Spinal cord (tissue), 9 donors: ENCODE measurements at regions not wholly inside any gene's neighbourhood (a gene's known extent, or its start where the extent isn't known, plus 50 kb on each side); places are given as distances from the start of the nearest gene placed in this dataset.
"Not testable (repeated sequence)": the region's sequence is repeated elsewhere in the genome, so short reads cannot be mapped to it uniquely, and the experiment has no call there.

ENCODE experiments used
- DNase-seq, 6 donors: peaks; one replicate each; pipeline versions ENCODE4 v3.0.0 to v3.0.0-alpha.2; 2013 to 2015; ENCODE audit warnings: low spot score in 6 of 6, low read depth in 4 of 6
- H3K27ac ChIP-seq: one replicate; pipeline ENCODE4 v1.5.1; 2013; ENCODE audit warnings: low read depth, low read length, control low read depth
- H3K27me3 ChIP-seq: one replicate; pipeline ENCODE4 v1.6.1; 2013; ENCODE audit warnings: low read length; ENCODE audit not compliant: control insufficient read depth, insufficient read depth
- H3K36me3 ChIP-seq: one replicate; pipeline ENCODE4 v1.6.1; 2013; ENCODE audit warnings: low read length; ENCODE audit not compliant: control insufficient read depth, insufficient read depth
- H3K4me1 ChIP-seq: one replicate; pipeline ENCODE4 v1.6.1; 2013; ENCODE audit warnings: low read length; ENCODE audit not compliant: control insufficient read depth, insufficient read depth
- H3K4me3 ChIP-seq: one replicate; pipeline ENCODE4 v1.5.1; 2013; ENCODE audit warnings: low read depth, low read length, control low read depth
- H3K9me3 ChIP-seq: one replicate; pipeline ENCODE4 v1.6.1; 2013; ENCODE audit warnings: low read length; ENCODE audit not compliant: control insufficient read depth, insufficient read depth
- WGBS: methylation state at CpG from one replicate; pipeline ENCODE4 v1.1.5; 2013; ENCODE audit warnings: missing lambda C conversion rate; ENCODE audit not compliant: insufficient coverage; 5-methylcytosine and 5-hydroxymethylcytosine counted together
- donor health status: healthy.

DNA sequence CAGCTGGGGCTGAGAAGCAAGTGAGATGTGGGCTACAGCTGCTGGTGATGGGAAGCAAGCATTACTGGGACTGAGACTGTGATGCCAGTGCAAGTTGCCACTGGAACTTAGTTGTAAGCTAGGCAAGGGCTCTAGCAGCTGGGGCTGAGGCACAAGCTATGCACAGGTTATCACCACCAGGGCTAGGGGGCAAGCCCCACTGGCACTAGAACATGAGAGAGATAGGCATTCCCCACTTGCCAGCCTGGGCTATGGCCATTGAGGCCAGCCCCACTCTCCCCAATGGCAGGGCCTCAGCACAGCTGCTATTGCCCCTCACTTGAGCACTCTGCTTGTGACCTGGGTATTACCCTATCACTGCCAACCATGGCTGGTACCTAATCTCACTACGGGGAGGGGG, 130.8 kb upstream of the SMIM31 start:
- H3K27me3 ChIP-seq = no peaks in the 10 kb centered on the region
- no peak overlapping the region for H3K27ac ChIP-seq
- H3K4me3 ChIP-seq = no peak overlapping the region
- DNase-seq = no peak
- H3K9me3 ChIP-seq = no peaks in the 10 kb centered on the region
- WGBS = 100% methylated on average over 1 of the region's 1 CpG
- no peaks in the 10 kb centered on the region for H3K4me1 ChIP-seq
- H3K36me3 ChIP-seq = no peaks in the 10 kb centered on the region

DNA sequence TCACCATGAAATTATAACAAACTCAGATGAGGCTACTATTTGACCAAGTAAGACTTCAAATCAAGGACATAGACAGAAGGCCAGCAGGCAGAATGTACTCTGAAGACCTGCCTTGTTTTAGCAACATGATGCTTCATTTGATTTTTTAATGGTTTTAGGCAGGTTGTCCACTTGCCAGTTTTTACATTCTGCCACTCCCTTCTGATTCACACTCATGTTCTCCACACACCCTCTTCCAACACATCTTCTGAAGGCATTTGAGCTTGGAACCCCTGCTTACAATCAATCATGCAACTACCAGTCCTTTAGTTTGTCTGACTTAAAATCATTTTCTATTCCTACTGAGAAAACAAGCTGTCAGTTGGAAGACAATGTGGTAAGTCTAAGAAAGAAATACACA, 114.9 kb upstream of the SMIM31 start:
- no peak overlapping the region for H3K27ac ChIP-seq
- no peaks in the 10 kb centered on the region for H3K9me3 ChIP-seq
- no peaks in the 10 kb centered on the region for H3K36me3 ChIP-seq
- no peaks in the 10 kb centered on the region for H3K27me3 ChIP-seq
- H3K4me3 ChIP-seq = no peak overlapping the region
- DNase-seq = no peak
- no peaks in the 10 kb centered on the region for H3K4me1 ChIP-seq

DNA sequence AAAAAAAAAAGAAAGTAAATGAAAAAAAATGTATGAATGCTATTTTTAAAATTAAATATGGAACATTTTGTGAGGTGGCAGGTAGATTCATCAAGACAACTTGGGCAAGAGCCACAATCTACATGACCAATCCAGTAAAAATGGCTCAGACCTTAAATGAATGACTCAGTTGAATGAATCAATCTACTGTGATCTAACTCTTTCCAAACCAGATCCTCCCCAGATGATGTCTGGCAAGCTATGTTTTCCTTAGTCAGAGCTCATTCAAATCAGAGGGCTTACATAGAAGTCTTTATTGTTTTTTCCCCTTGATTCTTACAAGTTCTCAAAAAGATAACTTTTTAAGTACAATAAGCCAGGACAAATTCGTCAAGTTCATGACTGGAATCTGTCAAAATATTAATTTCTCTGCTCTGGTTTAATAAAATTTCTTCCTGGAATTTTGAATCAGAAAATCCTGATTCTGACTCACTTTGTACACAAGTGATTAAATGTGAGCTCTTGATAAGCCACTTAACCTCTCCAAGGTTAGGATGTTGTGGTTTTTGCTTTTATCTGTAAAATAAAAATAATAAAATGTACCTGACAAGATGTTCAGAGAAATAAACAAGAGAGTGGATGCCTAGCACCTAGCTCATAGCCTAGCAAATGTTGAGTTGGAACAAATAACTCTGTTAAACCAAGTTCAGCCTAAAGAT, 105.6 kb upstream of the SMIM31 start:
- H3K27ac ChIP-seq = no peak overlapping the region
- H3K27me3 ChIP-seq = no peaks in the 10 kb centered on the region
- no peaks in the 10 kb centered on the region for H3K9me3 ChIP-seq
- H3K36me3 ChIP-seq = no peaks in the 10 kb centered on the region
- no CpG with 5 or more reads among the region's 1 CpG for WGBS
- no peak overlapping the region for H3K4me3 ChIP-seq
- no peak for DNase-seq
- H3K4me1 ChIP-seq = no peaks in the 10 kb centered on the region

DNA sequence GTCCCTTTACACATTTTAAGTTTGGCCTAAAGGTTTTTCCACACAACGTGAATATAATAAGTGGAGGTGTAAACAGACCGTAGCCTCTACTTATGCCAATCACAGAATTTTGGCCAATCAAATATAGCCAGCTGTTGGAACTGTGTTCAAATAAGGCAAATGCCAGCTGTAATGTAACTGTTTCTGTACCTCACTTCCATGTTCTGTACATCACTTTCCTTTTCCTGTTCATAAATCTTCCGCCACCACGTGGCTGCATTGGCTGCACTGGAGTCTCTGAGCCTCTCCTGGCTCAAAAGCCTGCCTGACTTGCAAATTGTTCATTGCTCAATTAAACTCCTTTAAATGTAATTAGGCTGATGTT, 105.1 kb upstream of the SMIM31 start:
- H3K9me3 ChIP-seq = no peaks in the 10 kb centered on the region
- no peak overlapping the region for H3K27ac ChIP-seq
- no peak for DNase-seq
- WGBS = 58% methylated on average over 2 of the region's 4 CpGs
- H3K36me3 ChIP-seq = no peaks in the 10 kb centered on the region
- no peak overlapping the region for H3K4me3 ChIP-seq
- no peaks in the 10 kb centered on the region for H3K27me3 ChIP-seq
- no peaks in the 10 kb centered on the region for H3K4me1 ChIP-seq

DNA sequence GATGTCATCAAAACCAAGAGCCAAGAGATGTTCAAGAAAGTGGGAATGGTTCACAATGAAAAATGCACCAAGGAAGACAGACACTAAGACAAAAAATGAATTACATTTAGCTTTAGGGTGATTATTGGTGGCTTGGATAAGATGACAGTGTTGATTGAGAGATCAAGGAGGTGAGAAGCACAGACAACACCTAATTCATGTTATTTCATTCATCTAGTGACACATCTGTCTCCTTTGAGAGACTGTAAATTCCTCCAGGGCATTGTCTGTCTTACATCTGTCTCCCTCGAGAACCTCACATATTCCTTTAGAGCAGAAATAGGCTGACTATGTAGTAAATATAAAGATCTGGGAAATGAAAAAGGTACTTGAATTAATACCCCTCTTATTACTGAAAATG, 94.2 kb upstream of the SMIM31 start:
- no peaks in the 10 kb centered on the region for H3K27me3 ChIP-seq
- no peaks in the 10 kb centered on the region for H3K4me1 ChIP-seq
- H3K36me3 ChIP-seq = no peaks in the 10 kb centered on the region
- WGBS = no CpG with 5 or more reads among the region's 1 CpG
- no peak for DNase-seq
- H3K4me3 ChIP-seq = no peak overlapping the region
- no peak overlapping the region for H3K27ac ChIP-seq
- H3K9me3 ChIP-seq = no peaks in the 10 kb centered on the region

DNA sequence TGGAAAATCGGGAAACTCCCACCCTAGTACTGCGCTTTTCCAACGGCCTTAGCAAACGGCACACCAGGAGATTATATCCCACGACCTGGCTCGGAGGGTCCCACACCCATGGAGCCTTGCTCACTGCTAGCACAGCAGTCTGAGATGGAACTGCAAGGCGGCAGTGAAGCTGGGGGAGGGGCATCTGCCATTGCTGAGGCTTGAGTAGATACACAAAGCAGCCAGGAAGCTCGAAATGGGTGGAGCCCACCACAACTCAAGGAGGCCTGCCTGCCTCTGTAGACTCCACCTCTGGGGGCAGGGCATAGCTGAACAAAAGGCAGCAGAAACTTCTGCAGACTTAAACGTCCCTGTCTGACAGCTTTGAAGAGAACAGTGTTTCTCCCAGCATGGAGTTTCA, 77.8 kb upstream of the SMIM31 start:
- H3K27me3 ChIP-seq, H3K9me3 ChIP-seq, DNase-seq, H3K36me3 ChIP-seq, H3K27ac ChIP-seq, H3K4me1 ChIP-seq, H3K4me3 ChIP-seq: not testable (repeated sequence)
- WGBS = 85% methylated on average over 7 of the region's 9 CpGs

DNA sequence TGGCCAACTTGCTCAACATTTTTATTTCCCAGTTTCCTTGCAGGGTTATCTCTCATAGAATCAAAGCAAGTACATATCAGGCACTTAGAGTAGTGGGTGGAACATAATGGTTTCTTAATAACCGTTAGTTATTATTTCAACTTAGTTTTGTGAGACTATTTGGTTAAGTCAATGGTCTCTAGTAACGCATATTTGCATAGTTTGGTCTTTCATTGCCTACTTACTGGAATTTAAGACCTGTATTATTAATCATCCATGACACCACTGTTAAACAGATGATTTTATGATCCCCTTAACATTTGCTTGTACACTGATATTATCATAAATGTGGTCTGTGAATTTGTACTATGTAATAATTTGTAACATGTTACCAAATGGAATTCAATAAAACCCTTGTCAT, 70.9 kb upstream of the SMIM31 start:
- no peaks in the 10 kb centered on the region for H3K27me3 ChIP-seq
- no CpG with 5 or more reads among the region's 2 CpGs for WGBS
- H3K9me3 ChIP-seq = no peaks in the 10 kb centered on the region
- DNase-seq = no peak
- H3K4me1 ChIP-seq = no peaks in the 10 kb centered on the region
- H3K27ac ChIP-seq = no peak overlapping the region
- no peak overlapping the region for H3K4me3 ChIP-seq
- no peaks in the 10 kb centered on the region for H3K36me3 ChIP-seq

DNA sequence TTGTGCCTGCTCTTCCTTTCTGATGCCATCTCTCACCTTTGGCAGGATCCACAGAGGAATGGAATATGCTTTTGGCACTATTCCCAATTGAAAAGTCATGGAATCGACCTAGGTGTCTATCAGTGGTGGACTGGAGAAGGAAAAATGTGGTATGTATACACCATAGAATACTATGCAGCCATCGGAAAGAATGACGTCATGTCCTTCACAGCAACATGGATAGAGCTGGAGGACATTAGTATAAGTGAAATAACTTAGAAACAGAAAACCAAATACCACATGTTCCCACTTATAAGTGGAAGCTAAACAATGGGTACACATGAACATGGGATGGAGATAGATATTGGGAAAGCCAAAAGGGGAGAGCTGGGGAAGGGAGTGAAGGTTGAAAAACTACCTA, 58.3 kb upstream of the SMIM31 start:
- H3K36me3 ChIP-seq = no peaks in the 10 kb centered on the region
- WGBS = no CpG with 5 or more reads among the region's 3 CpGs

DNA sequence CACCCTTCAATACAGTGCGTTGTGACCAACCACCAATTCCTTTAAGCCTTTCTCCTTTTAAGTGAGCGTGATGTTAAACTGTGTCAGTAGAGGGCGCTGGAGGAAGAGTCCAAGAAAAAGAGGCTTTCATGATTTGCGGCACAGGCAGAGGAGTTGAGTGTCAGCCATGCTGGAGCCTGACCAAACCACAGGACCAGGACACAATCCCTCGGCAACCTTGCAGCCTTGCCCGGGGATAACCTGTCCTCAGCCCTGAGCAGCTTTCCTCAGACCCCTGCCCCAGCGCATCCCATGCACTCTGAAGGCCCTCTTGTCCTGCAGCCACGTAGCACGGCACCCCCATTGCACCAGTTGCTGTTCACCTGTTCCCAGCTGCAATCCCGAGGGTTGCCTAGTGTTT, 53.5 kb upstream of the SMIM31 start:
- peak in 1 of 6 donors; percentile 2 for DNase-seq
- H3K4me1 ChIP-seq = no peaks in the 10 kb centered on the region
- no peaks in the 10 kb centered on the region for H3K36me3 ChIP-seq
- H3K27me3 ChIP-seq = no peaks in the 10 kb centered on the region
- WGBS = 80% methylated on average over 7 of the region's 10 CpGs
- H3K4me3 ChIP-seq = no peak overlapping the region
- no peaks in the 10 kb centered on the region for H3K9me3 ChIP-seq
- H3K27ac ChIP-seq = no peak overlapping the region

More for the DNA sequence above, 58.3 kb upstream of the SMIM31 start:
- Histone ChIP-seq H3K4me1 (no peaks in the 10 kb centered on the region), H3K4me3 (no peak overlapping the region), H3K27ac (no peak overlapping the region), H3K9me3 (no peaks in the 10 kb centered on the region), H3K27me3 (no peaks in the 10 kb centered on the region)
- no peak for DNase-seq

DNA sequence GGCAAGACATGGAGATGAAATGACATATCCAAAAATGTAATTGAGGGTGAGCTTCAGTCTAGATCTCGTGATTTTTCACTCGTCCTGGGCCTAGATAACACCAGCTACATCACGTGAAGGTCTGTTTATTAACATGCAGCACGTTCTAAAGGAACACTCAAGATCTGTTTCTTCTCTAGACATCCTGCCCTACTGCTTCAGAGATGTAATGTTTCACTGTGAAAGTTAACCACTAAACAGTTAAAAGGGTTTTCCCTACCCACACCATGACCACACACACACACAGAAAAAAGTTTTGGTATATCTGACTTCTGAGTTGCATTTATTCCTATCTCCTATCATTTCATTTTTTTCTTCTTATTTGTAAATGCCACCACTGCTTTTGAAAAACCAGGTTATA, 52.3 kb upstream of the SMIM31 start:
- no peak overlapping the region for H3K4me3 ChIP-seq
- H3K4me1 ChIP-seq = no peaks in the 10 kb centered on the region
- H3K36me3 ChIP-seq = no peaks in the 10 kb centered on the region
- H3K9me3 ChIP-seq = no peaks in the 10 kb centered on the region
- 92% methylated on average over 4 of the region's 4 CpGs for WGBS
- H3K27me3 ChIP-seq = no peaks in the 10 kb centered on the region
- DNase-seq = no peak
- no peak overlapping the region for H3K27ac ChIP-seq
